Keratinocyte (primary cell): ENCODE measurements at regions not wholly inside any gene's neighbourhood (a gene's known extent, or its start where the extent isn't known, plus 50 kb on each side); places are given as distances from the start of the nearest gene placed in this dataset.

ENCODE experiments used
- DNase-seq: peaks from one replicate; pipeline ENCODE4 v3.0.0-alpha.2; 2011; ENCODE audit warnings: low read depth, missing footprints, low spot score
- FAIRE-seq: peaks from 2 replicates; lab custom pipeline; 2011; peaks lifted over from hg19 to GRCh38; lab: Jason Lieb, UNC
- H2AFZ ChIP-seq: 2 replicates; pipeline ENCODE4 v1.6.0; 2012; ENCODE audit warnings: low read length, control low read depth, inconsistent platforms; ENCODE audit not compliant: control insufficient read depth
- H3K27ac ChIP-seq: 2 replicates; pipeline ENCODE4 v1.5.1; 2011; ENCODE audit warnings: low read length; ENCODE audit not compliant: control insufficient read depth, insufficient read depth
- H3K27me3 ChIP-seq: 3 replicates; pipeline ENCODE4 v1.6.0; 2011; ENCODE audit warnings: low read length; ENCODE audit not compliant: control insufficient read depth, insufficient read depth; ENCODE audit errors: extremely low read depth
- H3K36me3 ChIP-seq, 2 experiments: 2 replicates in 1 of 2; 3 replicates in 1 of 2; pipeline ENCODE4 v1.5.1; 2011; ENCODE audit warnings: low read length in 2 of 2, mild to moderate bottlenecking in 1 of 2; ENCODE audit not compliant: control insufficient read depth in 2 of 2, insufficient read depth in 2 of 2; ENCODE audit errors: extremely low read depth in 1 of 2
- H3K4me1 ChIP-seq: 3 replicates; pipeline ENCODE4 v1.5.1; 2011; ENCODE audit warnings: low read length; ENCODE audit not compliant: control insufficient read depth, insufficient read depth; ENCODE audit errors: extremely low read depth
- H3K4me2 ChIP-seq: 3 replicates; pipeline ENCODE4 v1.6.0; 2011; ENCODE audit warnings: low read depth, low read length; ENCODE audit not compliant: control insufficient read depth, insufficient read depth; ENCODE audit errors: extremely low read depth
- H3K4me3 ChIP-seq, 3 experiments: fragments of 200-600 bp in 1 of 3; sonication (generic) in 1 of 3; 2 replicates in 2 of 3; 3 replicates in 1 of 3; pipeline ENCODE4 v1.5.1; 2011 to 2016; ENCODE audit warnings: low read length in 3 of 3, mild to moderate bottlenecking in 3 of 3, control low read depth in 2 of 3, inconsistent platforms in 1 of 3, low read depth in 1 of 3, mixed read lengths in 1 of 3, mixed run types in 1 of 3, moderate library complexity in 1 of 3; ENCODE audit not compliant: control insufficient read depth in 2 of 3, insufficient read depth in 2 of 3; ENCODE audit errors: extremely low read depth in 1 of 3
- H3K79me2 ChIP-seq: 2 replicates; pipeline ENCODE4 v1.6.0; 2012; ENCODE audit warnings: low read length; ENCODE audit not compliant: control insufficient read depth, insufficient read depth
- H3K9ac ChIP-seq: 3 replicates; pipeline ENCODE4 v1.6.0; 2011; ENCODE audit warnings: low read length; ENCODE audit not compliant: control insufficient read depth, insufficient read depth; ENCODE audit errors: extremely low read depth
- H3K9me1 ChIP-seq: 3 replicates; pipeline ENCODE4 v1.6.0; 2011; ENCODE audit warnings: low read length; ENCODE audit not compliant: control insufficient read depth, insufficient read depth; ENCODE audit errors: extremely low read depth
- H3K9me3 ChIP-seq: 2 replicates; pipeline ENCODE4 v1.5.1; 2012; ENCODE audit warnings: low read depth, low read length; ENCODE audit not compliant: control insufficient read depth
- H4K20me1 ChIP-seq: 3 replicates; pipeline ENCODE4 v1.6.0; 2011; ENCODE audit warnings: low read length; ENCODE audit not compliant: control insufficient read depth, insufficient read depth; ENCODE audit errors: extremely low read depth
- EZH2 ChIP-seq: IDR thresholded peaks from one replicate; pipeline ENCODE4 v1.6.1; 2012; ENCODE audit warnings: inconsistent platforms, mild to moderate bottlenecking, low read length, moderate library complexity
- dilution Hi-C: fragments of 300-500 bp; cut with MboI; formaldehyde crosslinking; loops from one replicate; pipeline ENCODE4 v1.7.0; 2020; ENCODE audit warnings: low sequenced_read_pairs; ENCODE audit not compliant: extremely low pct_ligation_motif_present
- TF ChIP-seq, protein P1 (sequence below), 3 experiments: IDR thresholded peaks in 1 of 3; conservative IDR thresholded peaks in 1 of 3; optimal IDR thresholded peaks in 1 of 3; 2 replicates in 2 of 3; 3 replicates in 1 of 3; pipeline versions ENCODE3 to v1.5.1; 2011; ENCODE audit warnings: low read length in 3 of 3, mild to moderate bottlenecking in 3 of 3, moderate library complexity in 2 of 3, control low read depth in 1 of 3, inconsistent platforms in 1 of 3; ENCODE audit not compliant: insufficient read depth in 2 of 3; ENCODE audit errors: extremely low read depth in 1 of 3

DNA sequence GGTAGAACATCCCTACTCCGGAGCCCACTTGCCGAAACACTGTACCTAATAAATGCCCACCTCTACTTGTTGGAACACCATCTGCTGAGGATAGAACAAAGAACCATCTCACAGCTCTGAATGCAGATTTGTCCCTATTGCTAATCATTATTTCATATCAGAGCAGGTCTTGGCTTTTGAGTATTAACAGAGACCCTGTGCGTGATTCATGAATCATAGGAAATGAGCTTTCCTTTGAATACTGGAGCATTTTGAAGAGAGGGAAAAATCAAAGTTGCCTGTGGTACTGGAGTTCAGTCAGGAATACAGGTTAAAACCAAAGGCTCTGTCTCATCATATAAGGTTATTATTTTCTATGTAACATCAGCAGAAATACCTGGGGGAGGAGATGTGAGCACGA lies 1132.3 kb downstream of the XPNPEP1 start:
- H3K4me1 ChIP-seq, result no peaks in the 10 kb centered on the region
- FAIRE-seq (no peak), DNase-seq (no peak)
- no peaks in the 10 kb centered on the region for H3K36me3 ChIP-seq
- no peak overlapping the region for H3K9ac ChIP-seq
- dilution Hi-C loops, result no loop called here
- H3K9me1 ChIP-seq, result no peaks in the 10 kb centered on the region
- H3K79me2 ChIP-seq, result no peaks in the 10 kb centered on the region
- no peaks in the 10 kb centered on the region for H3K9me3 ChIP-seq
- H3K27me3 ChIP-seq, result no peaks in the 10 kb centered on the region
- no peak overlapping the region for H3K27ac ChIP-seq
- H3K4me2 ChIP-seq, result no peak overlapping the region
- no peak for TF ChIP-seq EZH2
- TF ChIP-seq, protein P1, sequence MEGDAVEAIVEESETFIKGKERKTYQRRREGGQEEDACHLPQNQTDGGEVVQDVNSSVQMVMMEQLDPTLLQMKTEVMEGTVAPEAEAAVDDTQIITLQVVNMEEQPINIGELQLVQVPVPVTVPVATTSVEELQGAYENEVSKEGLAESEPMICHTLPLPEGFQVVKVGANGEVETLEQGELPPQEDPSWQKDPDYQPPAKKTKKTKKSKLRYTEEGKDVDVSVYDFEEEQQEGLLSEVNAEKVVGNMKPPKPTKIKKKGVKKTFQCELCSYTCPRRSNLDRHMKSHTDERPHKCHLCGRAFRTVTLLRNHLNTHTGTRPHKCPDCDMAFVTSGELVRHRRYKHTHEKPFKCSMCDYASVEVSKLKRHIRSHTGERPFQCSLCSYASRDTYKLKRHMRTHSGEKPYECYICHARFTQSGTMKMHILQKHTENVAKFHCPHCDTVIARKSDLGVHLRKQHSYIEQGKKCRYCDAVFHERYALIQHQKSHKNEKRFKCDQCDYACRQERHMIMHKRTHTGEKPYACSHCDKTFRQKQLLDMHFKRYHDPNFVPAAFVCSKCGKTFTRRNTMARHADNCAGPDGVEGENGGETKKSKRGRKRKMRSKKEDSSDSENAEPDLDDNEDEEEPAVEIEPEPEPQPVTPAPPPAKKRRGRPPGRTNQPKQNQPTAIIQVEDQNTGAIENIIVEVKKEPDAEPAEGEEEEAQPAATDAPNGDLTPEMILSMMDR (optimal IDR thresholded peaks at IDR 0.05 in 1 of 3, IDR thresholded peaks at IDR 0.05 in 1 of 3, conservative IDR thresholded peaks at IDR 0.05 in 1 of 3; ENCODE audit: extremely low read depth in 1 of 3, insufficient read depth in 2 of 3, low read length in 3 of 3), result no peak
- H4K20me1 ChIP-seq, result no peaks in the 10 kb centered on the region
- no peak overlapping the region for H3K4me3 ChIP-seq
- H2AFZ ChIP-seq, result no peak overlapping the region

DNA sequence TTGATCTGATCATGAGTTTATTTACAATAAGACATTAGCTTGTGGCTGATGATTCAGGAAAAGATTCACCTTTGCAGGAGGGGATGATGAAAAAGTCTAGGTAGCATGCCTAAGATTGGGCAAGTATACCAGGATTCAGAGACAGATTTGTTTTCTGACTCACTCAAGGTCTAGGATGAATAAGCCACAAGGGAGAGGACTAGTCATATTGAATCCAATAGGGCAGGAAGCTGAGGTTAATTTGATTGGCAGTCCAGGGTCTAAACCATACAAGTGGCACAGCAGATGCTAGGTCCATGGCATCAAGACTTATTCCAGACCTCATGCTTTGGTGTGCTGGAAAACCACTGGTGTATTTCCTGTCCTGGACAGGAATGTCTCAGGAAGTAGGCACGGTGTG lies 1133.4 kb downstream of the XPNPEP1 start:
- H3K4me3 ChIP-seq, result no peak overlapping the region
- H3K9me3 ChIP-seq, result no peaks in the 10 kb centered on the region
- FAIRE-seq, result no peak
- no peaks in the 10 kb centered on the region for H3K79me2 ChIP-seq
- H3K9ac ChIP-seq, result no peak overlapping the region
- no peaks in the 10 kb centered on the region for H3K27me3 ChIP-seq
- TF ChIP-seq, protein P1 (optimal IDR thresholded peaks at IDR 0.05 in 1 of 3, IDR thresholded peaks at IDR 0.05 in 1 of 3, conservative IDR thresholded peaks at IDR 0.05 in 1 of 3; ENCODE audit: extremely low read depth in 1 of 3, insufficient read depth in 2 of 3, low read length in 3 of 3), result no peak
- no peak for TF ChIP-seq EZH2
- H2AFZ ChIP-seq, result no peak overlapping the region
- no peaks in the 10 kb centered on the region for H3K4me1 ChIP-seq
- H4K20me1 ChIP-seq, result no peaks in the 10 kb centered on the region
- no peaks in the 10 kb centered on the region for H3K9me1 ChIP-seq
- DNase-seq, result no peak
- no peak overlapping the region for H3K4me2 ChIP-seq
- dilution Hi-C loops, result no loop called here
- no peak overlapping the region for H3K27ac ChIP-seq
- H3K36me3 ChIP-seq, result no peaks in the 10 kb centered on the region
